Fibroblast of skin of scalp (primary cell): ENCODE measurements at regions not wholly inside any gene's neighbourhood (a gene's known extent, or its start where the extent isn't known, plus 50 kb on each side); places are given as distances from the start of the nearest gene placed in this dataset.
A peak's percentile ranks its signal among the peaks of the same experiment; 100 is the strongest.

ENCODE experiments used
- DNase-seq: peaks from one replicate; pipeline ENCODE4 v3.0.0-alpha.2; 2013

DNA sequence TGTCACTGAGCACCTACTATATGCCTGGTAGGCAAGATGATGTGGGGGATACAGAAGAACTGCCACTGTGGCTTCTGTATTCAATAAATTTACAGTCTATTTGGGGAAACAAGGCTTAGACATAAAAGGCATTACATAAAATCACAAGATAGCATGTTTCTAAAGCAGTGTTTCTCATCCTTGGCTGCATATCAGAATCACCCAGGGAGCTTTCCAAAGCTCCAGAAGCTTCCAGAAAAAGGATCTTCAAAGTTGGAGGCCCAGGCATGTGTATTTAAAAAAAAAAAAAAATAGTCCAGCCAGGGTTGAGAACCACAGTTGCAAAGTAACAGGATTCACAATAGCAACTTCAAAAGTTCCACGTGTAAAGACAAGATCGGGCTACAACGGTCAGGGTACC lies 112.4 kb upstream of the SPACA1 start:
- DNase-seq = no peak

DNA sequence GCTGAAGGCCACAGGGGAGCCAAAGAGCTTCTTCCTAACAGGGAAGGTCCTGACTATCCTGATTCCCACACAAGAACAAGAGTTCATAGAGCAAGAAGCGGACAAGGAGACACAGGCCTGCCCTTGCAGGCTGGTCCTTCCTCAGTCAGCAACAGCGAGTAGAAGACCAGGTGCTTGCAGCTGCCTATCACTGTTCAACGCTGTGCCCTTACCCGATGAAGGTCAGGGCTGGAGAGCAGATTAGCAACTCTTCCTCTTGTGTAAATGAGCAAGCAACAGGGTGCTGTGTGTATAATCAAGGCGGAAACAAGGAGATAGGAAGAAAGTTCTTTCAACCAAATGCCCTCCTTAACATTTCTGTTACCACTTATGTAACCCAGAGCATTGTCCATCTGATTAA lies 115.3 kb upstream of the SPACA1 start:
- DNase-seq = no peak

DNA sequence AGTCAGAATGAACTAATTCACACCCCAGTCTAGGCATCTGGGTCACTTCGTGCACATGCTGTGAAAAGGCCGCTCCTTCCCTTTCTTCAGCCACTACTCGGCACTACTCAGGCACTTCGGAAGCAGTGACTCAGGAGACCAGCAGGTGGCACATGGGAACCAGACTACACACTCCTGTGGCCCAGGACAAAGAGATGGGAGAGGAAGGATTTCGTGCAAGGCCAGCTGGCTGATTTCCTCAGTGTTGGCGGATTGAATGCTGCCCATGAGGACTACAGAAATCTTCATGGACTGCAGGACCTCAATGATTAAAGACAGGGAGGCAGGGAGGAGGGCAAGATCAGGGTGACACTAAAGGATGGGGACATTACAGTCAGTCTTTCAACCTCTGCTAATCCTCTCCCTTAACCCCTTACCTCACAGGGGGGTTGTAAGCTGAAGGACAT lies 117.8 kb upstream of the SPACA1 start:
- peak; percentile 86 for DNase-seq

DNA sequence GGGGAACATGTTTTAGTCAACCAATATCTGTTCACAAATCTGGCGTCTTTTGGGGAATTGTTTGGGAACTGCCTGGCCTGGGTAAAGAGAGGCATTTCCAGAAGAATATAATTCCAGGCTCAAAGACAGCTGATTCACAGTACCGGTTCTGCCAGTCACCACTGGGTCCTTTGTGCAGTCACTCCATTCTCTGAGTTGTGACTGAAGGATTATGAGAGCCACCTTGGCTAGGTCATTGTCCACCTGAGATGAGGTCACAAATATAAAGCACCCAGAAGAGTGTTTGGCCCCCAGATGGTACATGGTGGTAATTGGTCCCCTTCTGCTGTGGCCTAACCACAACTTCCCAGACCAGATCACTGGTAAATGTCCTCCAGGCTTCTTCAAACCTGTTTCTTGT lies 121.0 kb upstream of the SPACA1 start:
- no peak for DNase-seq

DNA sequence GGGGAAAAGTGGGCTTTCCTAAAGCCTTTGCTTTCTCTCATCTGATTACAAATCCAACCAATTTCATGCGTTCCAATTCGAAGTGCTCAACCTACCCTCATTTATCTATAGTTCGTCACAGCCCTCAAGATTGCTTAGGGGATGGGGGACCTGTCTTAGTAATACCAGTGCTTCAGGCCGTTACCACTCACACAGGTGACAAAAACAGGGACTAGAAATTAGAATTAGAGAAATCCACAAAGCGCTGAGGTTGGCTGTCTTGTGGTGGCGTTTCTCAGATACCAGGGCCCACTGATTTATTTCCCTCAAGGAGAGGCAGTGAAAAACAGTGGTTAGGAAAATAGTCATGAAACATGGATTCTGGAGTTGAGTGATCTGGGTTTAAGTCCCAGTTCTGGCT lies 121.6 kb upstream of the SPACA1 start:
- no peak for DNase-seq

DNA sequence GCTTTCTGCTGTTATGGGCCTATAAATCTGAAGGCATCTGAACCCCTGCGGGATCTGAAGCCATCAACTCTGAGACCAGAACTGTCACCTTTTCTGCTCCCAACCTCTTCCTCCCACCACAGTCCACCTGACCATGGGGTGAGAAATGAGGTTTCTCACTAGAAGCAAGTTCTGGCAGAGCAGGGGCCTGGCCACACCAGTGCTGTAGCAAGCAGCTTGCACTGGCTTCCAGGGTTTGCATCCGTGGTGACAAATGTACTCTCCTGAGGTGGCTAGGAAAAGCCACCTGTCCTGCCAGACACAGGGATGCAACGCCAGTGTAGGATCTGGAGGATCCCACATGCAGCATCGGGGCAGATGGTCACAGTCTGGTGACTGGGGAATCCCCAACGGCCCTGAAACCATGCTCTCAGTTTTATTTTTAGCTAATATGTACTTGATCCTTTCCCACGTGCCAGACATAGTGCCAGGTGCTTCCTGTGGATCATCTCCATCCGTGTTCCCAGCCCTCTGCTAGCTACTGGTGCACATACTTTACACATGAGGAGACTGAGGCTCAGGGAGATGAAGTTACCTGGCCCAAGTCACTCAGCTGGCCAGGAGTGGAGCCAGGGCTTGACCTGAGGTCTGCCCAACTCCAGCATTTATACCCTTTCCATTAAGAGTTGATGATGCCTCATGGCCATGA lies 122.1 kb upstream of the SPACA1 start:
- no peak for DNase-seq

DNA sequence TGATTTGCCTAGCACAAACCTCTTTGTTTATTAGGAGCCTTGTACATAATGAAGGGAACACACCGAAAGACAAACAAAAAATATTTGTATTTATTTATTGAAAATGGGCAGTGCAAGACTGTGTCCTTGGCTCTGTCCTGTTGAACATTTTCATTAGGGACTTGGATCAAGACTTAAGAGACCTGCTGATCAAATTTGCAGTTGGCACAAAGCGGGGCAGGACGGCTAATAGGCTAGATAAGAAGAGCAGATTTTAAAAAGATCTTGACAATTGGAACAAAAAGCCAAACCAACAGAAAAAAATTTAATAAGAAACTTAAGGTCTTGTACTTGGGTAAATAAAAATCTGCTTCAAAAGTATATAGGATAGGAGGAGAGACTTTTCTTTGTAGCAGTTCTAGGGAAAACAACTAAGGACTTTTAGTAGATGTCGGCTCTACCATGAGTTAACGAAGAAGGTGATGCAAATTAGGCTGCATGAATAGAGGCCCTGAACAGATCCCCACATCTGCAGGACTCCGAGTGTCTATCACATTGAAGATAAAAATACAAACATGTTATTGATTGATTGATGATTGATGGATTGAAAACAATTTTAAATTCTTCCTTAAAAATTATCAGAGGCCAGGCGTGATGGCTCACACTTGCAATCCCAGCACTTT lies 124.1 kb upstream of the SPACA1 start:
- no peak for DNase-seq

DNA sequence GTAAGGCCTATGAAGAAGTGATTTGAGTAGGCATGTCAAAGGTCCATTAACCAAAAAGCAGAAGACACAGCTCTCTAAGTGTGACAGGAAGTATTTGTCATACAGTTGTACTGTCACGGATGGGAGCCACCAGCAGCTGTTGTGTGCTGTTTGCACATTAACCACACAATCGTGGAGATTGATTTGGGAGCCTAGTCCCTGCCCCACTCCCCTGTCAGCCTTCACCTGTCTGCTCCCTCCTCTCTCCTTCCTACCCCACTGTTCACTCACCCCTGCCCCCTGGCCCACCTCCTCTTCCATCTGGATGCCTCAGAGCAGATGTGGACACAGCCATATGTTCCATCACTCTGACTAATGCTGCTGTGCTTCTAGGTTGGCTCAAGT lies 124.7 kb upstream of the SPACA1 start:
- no peak for DNase-seq

DNA sequence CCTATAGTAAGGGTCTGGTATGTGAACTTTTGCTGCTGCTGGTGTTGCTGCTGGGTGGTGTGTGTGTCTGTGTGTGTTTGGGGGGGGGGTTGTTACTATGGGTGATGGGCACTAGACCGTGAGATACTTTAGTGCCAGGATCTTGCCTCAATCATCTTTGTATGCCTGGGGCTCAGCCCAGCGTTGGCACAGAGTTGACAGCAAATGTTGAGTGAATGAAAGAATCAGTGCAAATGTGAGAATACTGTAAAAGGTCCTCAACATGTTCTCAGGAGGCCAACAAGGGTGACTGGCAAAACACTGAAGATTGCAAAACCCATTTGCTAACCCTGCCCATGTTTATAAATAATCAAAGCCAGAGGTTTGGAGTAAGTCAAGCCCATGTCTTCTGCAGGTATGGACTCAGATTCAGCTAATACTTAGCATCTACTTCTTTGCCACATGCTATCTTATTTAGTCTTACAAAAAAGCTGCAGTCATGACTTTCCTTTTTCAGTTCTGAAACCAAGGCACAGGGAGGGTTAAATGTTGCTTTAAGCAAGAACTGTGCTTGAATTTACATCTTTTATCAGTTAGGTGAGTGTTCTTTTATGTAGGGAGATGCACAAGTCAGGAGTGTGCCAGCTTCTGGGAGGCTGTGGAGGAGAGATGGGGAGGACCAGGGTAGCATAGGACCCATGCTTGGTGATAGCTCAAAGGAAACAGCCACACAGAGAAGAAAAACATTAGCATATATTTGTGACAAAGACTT lies 125.3 kb upstream of the SPACA1 start:
- DNase-seq = no peak

DNA sequence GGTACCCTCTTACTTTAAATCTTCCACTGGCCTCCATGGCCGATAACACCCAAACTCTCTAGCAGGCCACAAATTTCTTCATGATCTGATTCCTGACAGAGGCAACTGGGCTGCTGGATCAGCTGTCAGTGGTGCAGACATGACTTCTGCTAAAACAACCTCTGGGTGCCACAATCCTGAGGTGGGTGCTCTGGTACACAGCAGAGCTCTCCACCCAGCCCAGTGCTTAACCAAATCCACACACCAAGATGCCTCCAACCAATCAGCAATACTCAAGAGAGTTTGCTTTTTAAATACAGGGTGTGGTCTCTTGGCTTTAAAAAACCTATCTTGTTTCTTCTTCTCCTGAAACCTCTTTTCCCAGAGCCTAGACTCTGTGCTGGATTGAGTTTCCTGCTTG lies 126.6 kb upstream of the SPACA1 start:
- DNase-seq = no peak

DNA sequence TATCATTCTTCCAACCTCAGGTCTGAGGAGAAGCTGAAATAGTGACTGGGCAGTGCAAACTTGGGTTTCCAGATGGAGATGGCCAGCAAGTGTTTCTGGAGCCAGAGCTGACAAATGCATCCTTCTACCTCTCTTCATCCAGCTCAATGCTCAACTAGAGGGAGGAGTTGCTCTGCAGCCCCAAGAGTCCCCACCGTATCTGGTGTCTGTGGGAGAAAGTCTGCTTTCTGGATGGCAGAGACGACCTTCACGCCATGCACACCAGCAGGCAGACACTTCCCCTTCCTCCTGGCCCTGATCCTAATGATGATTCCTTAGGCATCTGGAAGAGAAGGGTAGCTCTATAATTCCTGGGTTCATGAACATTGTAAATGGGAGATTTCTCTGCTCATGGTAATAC lies 127.4 kb upstream of the SPACA1 start:
- no peak for DNase-seq

DNA sequence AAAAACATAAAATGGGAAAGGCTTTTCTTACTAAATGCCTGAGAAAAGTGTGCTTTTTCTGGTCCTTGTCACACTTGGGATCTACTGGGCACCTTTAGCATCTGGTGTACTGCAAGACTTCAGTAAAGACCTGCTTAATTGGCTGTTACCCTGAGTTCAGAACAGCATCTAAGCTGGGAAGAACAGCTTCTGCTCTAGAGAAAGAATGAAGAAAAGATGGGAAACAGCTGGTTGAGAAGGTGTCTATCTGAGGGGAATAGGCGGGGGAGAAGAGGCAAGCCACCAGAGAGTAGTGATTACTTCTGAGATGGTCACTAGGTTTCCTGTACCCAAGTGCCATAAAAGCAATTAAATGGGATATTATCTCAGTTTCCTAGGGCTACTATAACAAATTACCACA lies 128.2 kb upstream of the SPACA1 start:
- no peak for DNase-seq

DNA sequence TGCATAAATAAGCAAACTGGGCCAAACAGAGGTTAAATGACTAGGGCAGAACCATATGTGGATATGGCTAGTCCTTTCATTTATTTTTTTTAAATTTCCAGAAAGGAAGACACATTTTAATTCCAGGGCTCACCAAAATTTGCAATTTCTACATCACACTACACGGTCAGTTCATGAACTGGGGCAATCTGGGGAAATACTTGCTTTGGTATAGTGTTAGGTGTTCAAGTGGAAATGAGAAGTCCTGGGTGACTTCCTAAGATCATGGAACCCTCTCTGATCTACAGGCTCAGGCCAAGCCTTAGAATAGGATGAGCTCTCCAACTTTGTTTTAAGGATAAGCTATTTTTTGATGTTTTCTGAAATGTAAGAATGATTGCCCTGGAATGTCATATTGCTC lies 128.6 kb upstream of the SPACA1 start:
- no peak for DNase-seq

DNA sequence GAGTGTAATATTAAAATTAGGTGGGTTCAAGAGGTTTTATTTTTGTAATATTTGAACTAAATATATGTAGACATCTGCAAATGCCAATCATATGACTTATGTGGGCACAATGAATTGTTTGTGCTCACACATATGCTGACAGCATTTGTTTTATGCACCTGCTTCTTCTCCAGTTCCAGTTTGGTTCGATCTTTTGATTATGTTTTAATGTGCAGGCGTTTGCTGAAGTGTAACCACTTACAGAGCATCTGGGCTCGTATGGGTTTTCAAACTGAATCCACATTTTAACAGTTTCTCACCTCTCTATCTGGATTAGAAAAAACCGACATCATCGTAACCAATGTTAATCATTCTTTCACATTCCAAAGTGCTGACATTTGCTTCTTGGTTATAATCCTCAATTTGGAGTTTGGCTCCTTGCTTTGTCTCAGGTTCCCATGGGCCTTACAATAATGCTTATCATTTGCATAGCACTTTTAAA lies 129.1 kb upstream of the SPACA1 start:
- DNase-seq = peak; percentile 17

DNA sequence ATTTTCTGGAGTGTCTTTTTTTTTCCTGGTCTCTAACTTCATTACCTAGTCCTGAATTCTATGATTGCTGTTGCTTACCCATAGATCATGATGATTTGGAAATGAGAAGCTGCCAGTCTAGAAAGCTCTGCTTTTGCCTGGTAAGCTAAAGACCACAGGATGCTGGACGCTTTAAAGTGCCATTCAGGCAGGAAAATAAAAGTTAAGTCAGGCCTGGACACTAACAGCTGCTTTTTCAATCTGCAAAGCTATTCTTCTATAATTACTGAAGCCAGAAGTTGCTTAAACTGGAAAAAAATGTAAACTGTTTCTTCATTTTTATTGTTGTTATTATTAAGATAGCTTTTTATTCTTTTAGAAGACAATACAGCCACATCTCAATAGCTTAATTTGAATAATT lies 129.8 kb upstream of the SPACA1 start:
- DNase-seq = no peak

DNA sequence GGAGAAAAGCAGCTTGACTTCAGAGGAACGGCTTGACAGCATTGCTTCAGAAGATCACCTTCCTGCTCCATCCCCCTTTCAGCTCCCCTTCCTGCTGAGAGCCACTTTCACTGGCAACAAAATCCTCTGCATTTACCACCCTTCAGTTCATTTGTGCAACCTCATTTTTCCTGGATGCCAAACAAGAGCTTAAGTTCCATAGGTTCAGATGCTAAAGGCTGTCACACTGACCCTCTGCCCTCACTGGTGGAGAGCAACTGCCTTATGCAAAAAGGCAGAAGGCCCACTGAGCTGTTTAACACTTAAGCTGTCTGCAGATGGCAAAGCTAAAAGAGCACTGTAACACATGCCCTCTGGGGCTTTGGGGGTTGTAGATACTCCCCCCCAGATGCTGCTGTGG lies 131.2 kb upstream of the SPACA1 start:
- no peak for DNase-seq

DNA sequence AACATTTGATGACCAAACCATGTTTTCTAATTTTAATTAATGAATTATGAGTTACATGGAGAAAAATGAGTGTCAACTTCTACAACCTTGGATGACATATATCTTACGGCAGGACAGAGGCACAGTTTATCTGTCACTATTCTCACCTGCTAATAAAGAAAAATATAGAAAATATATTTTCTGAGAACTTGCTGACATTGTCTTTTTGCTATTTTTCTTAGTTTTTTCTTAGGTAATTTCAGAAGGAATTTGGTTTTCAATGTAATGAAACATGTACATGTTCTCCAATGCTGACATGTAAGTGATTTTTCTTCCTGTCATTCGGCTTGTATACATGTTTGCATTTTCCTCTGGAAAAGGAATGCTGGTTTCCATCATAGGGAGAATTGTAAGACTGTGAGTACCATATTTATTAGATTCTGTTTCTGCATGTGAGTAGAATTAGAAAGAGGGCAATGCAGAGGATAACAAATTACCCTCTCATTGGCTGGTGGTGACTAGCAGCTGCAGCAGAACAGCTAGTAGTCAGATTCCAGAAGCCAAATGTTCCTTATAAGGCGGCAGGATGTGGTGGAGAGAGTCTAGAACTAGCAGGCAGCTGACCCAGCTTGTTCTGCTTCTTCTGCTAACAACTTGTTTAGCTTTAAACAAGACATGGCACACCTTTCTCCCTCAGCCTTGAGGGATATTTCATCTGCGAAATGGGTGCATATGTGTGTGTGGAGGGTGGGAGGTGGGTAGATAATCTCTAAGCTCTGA lies 132.8 kb upstream of the SPACA1 start:
- peak; percentile 36 for DNase-seq

DNA sequence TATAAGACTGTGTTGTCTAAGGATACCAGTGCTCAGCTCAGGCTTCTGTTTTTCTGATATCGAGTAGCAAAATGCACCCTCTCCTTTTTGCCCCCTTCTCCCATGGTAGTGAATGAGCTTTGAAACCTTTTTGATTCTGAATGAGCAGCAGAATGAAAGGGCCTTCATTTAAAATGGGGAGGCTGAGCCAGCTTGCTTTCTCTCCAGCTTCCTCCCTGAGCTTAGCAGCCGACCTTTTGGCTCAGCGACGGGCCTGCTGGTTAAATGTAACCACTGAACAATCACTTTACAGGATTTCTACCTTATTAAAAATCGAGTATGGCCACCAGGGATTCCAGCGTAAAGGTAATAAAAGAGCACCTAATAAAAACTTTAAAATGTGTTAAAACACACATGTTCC lies 133.7 kb upstream of the SPACA1 start:
- no peak for DNase-seq

DNA sequence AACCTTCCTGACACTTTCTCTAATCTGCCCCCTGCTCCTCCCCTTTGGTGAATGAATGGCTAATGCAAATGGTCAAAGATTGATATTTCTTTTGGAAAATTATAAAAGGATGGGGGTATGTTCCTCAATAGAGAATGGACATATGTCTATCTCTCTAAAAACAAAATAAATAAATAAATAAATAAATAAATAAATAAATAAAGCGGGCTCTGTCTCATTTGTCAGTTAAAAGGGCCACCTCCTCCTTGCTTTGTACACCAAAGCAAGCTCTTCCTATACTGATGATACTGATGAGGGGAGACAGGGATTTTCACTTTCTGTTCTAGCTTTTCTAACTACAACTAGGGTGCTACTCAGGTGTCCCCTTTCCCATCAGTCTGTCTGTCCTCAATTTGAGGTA lies 135.5 kb upstream of the SPACA1 start:
- no peak for DNase-seq

DNA sequence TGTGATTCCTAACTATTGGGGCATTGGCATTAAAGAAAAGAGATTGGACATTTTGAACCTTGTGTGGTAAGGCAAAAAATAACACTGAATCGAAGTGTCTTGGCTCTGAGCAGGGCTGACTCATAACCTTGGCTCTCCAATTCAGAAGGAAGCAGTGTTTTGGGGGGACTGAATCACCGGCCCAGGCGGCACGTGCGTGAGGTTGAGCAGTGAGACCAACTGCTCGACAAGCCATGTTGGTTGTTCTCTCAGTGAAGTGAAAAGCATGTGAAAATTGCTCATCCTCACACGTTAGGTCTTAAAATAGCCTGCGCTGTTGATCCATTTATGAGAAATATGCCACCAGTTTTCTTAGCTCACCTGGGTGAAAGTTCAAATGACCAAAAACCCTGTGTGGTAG lies 137.8 kb upstream of the SPACA1 start:
- DNase-seq = peak; percentile 94

DNA sequence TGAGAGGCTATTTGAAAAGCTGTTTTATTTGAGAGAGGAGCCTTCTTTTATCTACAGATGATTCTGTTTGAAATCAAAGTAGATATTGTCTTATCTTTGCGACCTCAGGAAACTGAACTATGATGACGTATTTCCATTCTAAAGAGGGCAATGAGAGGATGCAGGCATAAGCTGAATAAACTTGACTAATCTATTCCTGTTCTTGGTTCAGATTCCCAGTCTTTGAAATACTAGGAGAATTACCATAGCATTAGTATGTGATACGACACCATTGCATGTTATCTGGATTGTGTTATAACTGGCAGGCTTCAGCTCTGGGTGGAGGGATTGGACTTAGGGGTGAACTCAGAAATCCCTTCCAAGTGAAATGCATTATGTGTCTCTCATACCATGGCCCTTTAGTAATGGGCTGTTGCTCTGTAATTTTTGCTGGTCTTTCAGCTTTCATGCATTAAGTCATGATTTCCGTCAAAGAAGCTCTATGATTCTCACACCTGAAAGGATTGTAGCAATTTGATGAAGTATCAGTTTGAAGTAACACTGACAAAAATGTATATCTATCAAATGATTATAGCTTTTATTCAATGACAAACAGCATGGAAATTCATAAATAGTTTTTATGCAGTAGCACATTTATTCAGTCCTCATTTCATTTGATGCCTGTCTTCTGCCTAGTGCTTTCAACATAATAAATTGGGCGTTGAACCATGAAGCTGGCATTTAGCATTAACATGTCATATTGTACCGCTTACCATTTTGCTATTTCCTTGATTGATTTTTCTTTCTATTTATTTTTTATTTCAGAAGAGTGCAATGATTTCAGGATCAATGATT lies 138.4 kb upstream of the SPACA1 start:
- peak; percentile 61 for DNase-seq

DNA sequence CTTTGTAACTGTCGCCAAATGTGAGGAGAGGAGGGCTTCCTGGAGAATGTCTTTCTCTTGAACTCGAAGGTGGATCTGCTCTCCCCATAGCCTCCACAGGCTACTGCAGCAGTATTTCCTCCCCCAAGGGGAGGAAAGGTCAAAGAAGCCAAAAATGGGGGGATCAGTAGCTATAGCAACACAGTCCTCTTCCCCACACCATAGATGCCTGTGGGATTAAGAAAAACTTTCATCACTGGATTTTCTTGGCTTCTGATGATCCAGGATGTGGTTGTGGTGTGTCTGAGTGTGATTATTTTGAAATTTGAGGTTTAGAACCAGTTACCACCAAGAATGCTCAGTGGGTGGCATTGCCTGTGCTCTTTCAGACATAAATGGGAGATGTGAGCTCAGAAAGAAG lies 140.1 kb upstream of the SPACA1 start:
- DNase-seq = peak; percentile 95
